ENCODE measurements at regions not wholly inside any gene's neighbourhood (a gene's known extent, or its start where the extent isn't known, plus 50 kb on each side); places are given as distances from the start of the nearest gene placed in this dataset.

GRCh38 chr9:78422309-78422708 is 125.4 kb downstream of the PSAT1 start (continued):
- TF ChIP-seq CHD7 (IDR thresholded peaks at IDR 0.05; ENCODE audit: insufficient replicate concordance, low read length), result no peak
- TF ChIP-seq TAF1 (IDR thresholded peaks at IDR 0.05; ENCODE audit: low read depth, low read length), result no peak
- TF ChIP-seq EZH2 (IDR thresholded peaks at IDR 0.05; ENCODE audit: low read depth, low read length, severe bottlenecking), result no peak
- no peak for TF ChIP-seq BCL11A (IDR thresholded peaks at IDR 0.05; ENCODE audit: low read depth in 2 of 2, low read length in 2 of 2)
- no peak for TF ChIP-seq SP1 (IDR thresholded peaks at IDR 0.05; ENCODE audit: low read depth, low read length)
- no peak for TF ChIP-seq KDM1A (IDR thresholded peaks at IDR 0.05; ENCODE audit: borderline replicate concordance, low read length)
- TF ChIP-seq ATF2 (IDR thresholded peaks at IDR 0.05; ENCODE audit: low read length), result no peak
- TF ChIP-seq POLR2AphosphoS5 (IDR thresholded peaks at IDR 0.05; ENCODE audit: low read depth, low read length), result no peak
- no peak for TF ChIP-seq MAX (IDR thresholded peaks at IDR 0.05)
- TF ChIP-seq GTF2F1 (IDR thresholded peaks at IDR 0.05; ENCODE audit: borderline replicate concordance, low read depth, low read length), result no peak
